Activated naive CD4-positive, alpha-beta T cell treated with anti-CD3 and anti-CD28 coated beads, Interleukin-2, amount 50 U/mL, for 72 hours (primary cell): ENCODE measurements at regions not wholly inside any gene's neighbourhood (a gene's known extent, or its start where the extent isn't known, plus 50 kb on each side); places are given as distances from the start of the nearest gene placed in this dataset.
A peak's percentile ranks its signal among the peaks of the same experiment; 100 is the strongest.
"Not testable (repeated sequence)": the region's sequence is repeated elsewhere in the genome, so short reads cannot be mapped to it uniquely, and the experiment has no call there.

Source experiments
- ATAC-seq, 2 donors: fragments of 150-1000 bp; cut with Tn5 transposase; 2 replicates each; pipeline ENCODE4 v1.10.0; 2021; ENCODE audit warnings: mild to moderate bottlenecking in 2 of 2, moderate library complexity in 2 of 2
- DNase-seq, 2 donors: peaks; one replicate each; pipeline ENCODE4 v3.0.0; 2021 to 2022; ENCODE audit warnings: low spot score in 2 of 2
- H3K27ac Mint-ChIP-seq, 2 donors: one replicate each; pipeline ENCODE4 v1.8.0; 2022; ENCODE audit warnings: mild to moderate bottlenecking in 2 of 2, mixed read lengths in 2 of 2
- H3K36me3 Mint-ChIP-seq, 2 donors: one replicate each; pipeline ENCODE4 v1.8.0; 2022; ENCODE audit warnings: mixed read lengths in 2 of 2
- H3K9me3 Mint-ChIP-seq, 2 donors: one replicate each; pipeline ENCODE4 v1.8.0; 2022; ENCODE audit warnings: mixed read lengths in 2 of 2

- ATAC-seq (peak in 1 of 2 donors; percentile 56), DNase-seq (no peak)
- Mint-ChIP-seq H3K9me3 (no peaks in the 10 kb centered on the region), H3K27ac (no peak overlapping the region), H3K36me3 (no peaks in the 10 kb centered on the region)
Measured at GRCh38 chr7:87007038-87007437, 52.4 kb downstream of the ELAPOR2 start.

- H3K27ac Mint-ChIP-seq = no peak overlapping the region
- ATAC-seq (no peak), DNase-seq (no peak)
- H3K9me3 Mint-ChIP-seq = no peaks in the 10 kb centered on the region
- no peaks in the 10 kb centered on the region for H3K36me3 Mint-ChIP-seq
Measured at GRCh38 chr7:87004956-87005355, 54.5 kb downstream of the ELAPOR2 start.

GRCh38 chr7:87003872-87004798, 55.3 kb downstream of the ELAPOR2 start:
- Mint-ChIP-seq H3K9me3 (no peaks in the 10 kb centered on the region), H3K27ac (no peak overlapping the region), H3K36me3 (no peaks in the 10 kb centered on the region)
- peak; percentile 33 to 37 for ATAC-seq
- DNase-seq = no peak

DNA sequence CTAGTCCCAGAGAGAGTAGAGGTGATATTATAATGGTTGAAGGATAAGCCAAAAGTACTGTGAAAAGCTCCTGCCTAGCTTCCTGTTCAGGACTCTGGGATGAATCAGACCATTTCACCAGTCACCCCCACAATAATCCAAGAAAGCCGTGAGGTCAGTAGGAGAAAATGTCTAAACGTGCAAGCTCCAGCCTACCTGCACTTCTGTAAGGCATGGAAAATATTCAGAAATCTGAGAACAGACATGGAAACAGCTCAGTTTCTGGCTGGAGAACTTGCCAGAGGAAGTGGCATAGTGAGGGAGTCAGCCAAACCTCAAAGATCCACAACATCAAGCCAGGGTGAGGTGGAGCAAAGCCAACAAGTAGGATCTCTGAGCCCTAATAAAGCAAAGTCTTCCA, 58.2 kb downstream of the ELAPOR2 start:
- DNase-seq = no peak
- no peaks in the 10 kb centered on the region for H3K36me3 Mint-ChIP-seq
- H3K9me3 Mint-ChIP-seq = no peaks in the 10 kb centered on the region
- H3K27ac Mint-ChIP-seq = no peak overlapping the region
- ATAC-seq = no peak

DNA sequence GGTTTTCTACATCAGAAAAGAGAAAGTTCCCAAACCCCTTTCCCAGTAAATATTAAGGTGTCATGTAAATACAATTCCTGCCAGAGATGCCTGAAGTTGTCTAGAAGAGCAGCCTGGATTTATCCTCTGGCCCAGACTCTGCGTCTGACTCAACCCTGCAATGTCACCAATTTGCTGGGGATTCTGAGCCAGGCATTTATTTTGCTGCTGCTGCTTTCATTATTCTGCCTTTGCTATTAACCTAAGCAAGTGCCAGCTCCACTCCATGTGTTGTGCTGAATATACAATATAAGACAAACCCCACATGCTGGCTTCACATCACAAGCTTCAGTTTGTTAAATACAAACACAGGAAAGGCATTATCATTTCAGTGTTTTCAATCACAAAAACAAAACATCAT, 59.1 kb downstream of the ELAPOR2 start:
- H3K9me3 Mint-ChIP-seq = no peaks in the 10 kb centered on the region
- DNase-seq (no peak), ATAC-seq (no peak)
- H3K27ac Mint-ChIP-seq = no peak overlapping the region
- H3K36me3 Mint-ChIP-seq = no peaks in the 10 kb centered on the region

GRCh38 chr7:86999750-87000149, 59.7 kb downstream of the ELAPOR2 start:
- Mint-ChIP-seq H3K36me3 (no peaks in the 10 kb centered on the region), H3K9me3 (no peaks in the 10 kb centered on the region), H3K27ac (no peak overlapping the region)
- no peak for DNase-seq
- ATAC-seq = no peak

GRCh38 chr7:86995814-86996213, 63.6 kb downstream of the ELAPOR2 start:
- no peaks in the 10 kb centered on the region for H3K36me3 Mint-ChIP-seq
- H3K9me3 Mint-ChIP-seq = no peaks in the 10 kb centered on the region
- ATAC-seq = no peak
- H3K27ac Mint-ChIP-seq = no peak overlapping the region
- no peak for DNase-seq

- no peaks in the 10 kb centered on the region for H3K9me3 Mint-ChIP-seq
- no peaks in the 10 kb centered on the region for H3K36me3 Mint-ChIP-seq
- no peak for DNase-seq
- H3K27ac Mint-ChIP-seq = no peak overlapping the region
- no peak for ATAC-seq
Measured at GRCh38 chr7:86995052-86995725, 64.3 kb downstream of the ELAPOR2 start.

DNA sequence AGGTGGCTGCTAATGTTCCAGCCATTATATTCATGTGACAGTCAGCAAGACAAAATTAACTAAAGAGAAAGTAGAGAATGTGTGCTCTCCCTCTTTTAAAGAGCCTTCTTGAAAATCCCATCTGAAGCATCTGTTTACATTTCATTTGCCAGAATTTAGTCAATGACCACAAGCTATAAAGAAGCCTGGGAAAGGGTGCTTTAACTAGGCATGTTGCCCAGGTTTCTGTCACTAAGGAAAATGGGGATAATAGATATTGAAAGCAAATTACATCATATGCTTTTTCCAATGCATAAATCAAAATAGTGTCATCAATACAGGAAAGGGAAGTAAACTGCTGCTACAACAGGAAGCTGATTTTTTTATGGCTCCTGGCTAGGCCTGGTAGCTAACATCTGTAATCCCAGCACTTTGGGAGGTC, 67.7 kb downstream of the ELAPOR2 start:
- no peak for DNase-seq
- H3K27ac Mint-ChIP-seq = no peak overlapping the region
- H3K9me3 Mint-ChIP-seq = no peaks in the 10 kb centered on the region
- no peak for ATAC-seq
- no peaks in the 10 kb centered on the region for H3K36me3 Mint-ChIP-seq

DNA sequence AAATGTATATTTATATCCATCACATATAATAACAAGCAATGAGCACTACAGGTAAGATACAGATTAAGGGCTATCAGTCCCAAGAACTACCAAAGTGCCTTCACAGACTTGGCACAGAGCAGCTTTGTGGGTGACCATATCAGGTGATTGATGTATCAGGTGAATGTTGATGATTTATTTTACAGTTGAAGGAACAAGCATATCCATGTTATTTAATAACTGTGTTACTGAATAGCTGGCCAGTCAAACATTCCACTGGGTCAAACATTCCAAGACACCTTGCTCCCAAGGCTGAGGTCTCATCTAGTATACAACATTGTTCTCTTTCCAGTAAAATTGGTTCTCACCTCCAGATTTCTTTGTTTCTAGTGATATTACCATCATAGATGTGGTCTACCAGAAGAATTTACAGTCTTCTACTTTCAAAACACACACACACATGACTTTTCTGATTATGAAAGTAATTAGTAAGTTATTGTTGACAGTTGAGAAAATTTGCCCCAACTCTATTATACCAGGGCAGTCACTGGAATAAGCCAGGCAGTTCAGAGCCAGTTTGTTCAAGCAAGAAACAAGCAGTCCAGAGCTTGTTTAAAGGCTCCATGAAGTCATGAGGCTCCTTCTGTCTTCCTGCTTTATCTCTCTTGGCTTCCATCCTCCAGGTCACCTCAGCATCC, 68.2 kb downstream of the ELAPOR2 start:
- ATAC-seq = no peak
- DNase-seq = no peak
- H3K9me3 Mint-ChIP-seq = no peaks in the 10 kb centered on the region
- H3K36me3 Mint-ChIP-seq = no peaks in the 10 kb centered on the region
- H3K27ac Mint-ChIP-seq = no peak overlapping the region

GRCh38 chr7:86989407-86989806, 70.0 kb downstream of the ELAPOR2 start:
- H3K36me3 Mint-ChIP-seq = peaks cover 7 to 9% of the 10 kb centered on the region in 2 donors
- no peak for ATAC-seq
- no peak for DNase-seq
- H3K27ac Mint-ChIP-seq = no peak overlapping the region
- peaks cover 4% of the 10 kb centered on the region in 2 donors for H3K9me3 Mint-ChIP-seq

GRCh38 chr7:86987834-86988233, 71.6 kb downstream of the ELAPOR2 start:
- not testable (repeated sequence) for DNase-seq, H3K27ac Mint-ChIP-seq, ATAC-seq
- peaks cover 15 to 22% of the 10 kb centered on the region in 2 donors for H3K36me3 Mint-ChIP-seq
- H3K9me3 Mint-ChIP-seq = peaks cover 6 to 11% of the 10 kb centered on the region in 2 donors

DNA sequence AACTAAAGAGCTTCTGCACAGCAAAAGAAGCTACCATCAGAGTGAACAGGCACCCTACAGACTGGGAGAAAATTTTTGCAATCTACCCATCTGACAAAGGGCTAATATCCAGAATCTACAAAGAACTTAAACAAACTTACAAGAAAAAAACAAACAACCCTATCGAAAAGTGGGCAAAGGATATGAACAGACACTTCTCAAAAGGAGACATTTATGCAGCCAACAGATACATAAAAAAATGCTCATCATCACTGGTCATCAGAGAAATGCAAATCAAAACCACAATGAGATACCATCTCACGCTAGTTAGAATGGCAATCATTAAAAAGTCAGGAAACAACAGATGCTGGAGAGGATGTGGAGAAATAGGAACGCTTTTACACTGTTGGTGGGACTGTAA, 72.1 kb downstream of the ELAPOR2 start:
- DNase-seq, H3K27ac Mint-ChIP-seq, ATAC-seq: not testable (repeated sequence)
- Mint-ChIP-seq H3K36me3 (peaks cover 15 to 27% of the 10 kb centered on the region in 2 donors), H3K9me3 (peaks cover 6 to 13% of the 10 kb centered on the region in 2 donors)

DNA sequence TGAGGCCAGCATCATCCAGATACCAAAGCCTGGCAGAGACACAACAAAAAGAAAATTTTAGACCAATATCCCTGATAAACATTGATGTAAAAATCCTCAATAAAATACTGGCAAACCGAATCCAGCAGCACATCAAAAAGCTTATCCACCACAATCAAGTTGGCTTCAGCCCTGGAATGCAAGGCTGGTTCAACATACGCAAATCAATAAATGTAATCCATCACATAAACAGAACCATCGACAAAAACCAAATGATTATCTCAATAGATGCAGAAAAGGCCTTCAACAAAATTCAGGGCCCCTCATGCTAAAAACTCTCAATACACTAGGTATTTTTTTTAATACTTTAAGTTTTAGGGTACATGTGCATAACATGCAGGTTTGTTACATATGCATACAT, 74.1 kb downstream of the ELAPOR2 start:
- not testable (repeated sequence) for H3K27ac Mint-ChIP-seq, DNase-seq, ATAC-seq
- peaks cover 15 to 34% of the 10 kb centered on the region in 2 donors for H3K36me3 Mint-ChIP-seq
- H3K9me3 Mint-ChIP-seq = peaks cover 6 to 13% of the 10 kb centered on the region in 2 donors

GRCh38 chr7:86983654-86984053, 75.8 kb downstream of the ELAPOR2 start:
- H3K27ac Mint-ChIP-seq, ATAC-seq, DNase-seq: not testable (repeated sequence)
- peaks cover 15 to 34% of the 10 kb centered on the region in 2 donors for H3K36me3 Mint-ChIP-seq
- peaks cover 6 to 13% of the 10 kb centered on the region in 2 donors for H3K9me3 Mint-ChIP-seq

DNA sequence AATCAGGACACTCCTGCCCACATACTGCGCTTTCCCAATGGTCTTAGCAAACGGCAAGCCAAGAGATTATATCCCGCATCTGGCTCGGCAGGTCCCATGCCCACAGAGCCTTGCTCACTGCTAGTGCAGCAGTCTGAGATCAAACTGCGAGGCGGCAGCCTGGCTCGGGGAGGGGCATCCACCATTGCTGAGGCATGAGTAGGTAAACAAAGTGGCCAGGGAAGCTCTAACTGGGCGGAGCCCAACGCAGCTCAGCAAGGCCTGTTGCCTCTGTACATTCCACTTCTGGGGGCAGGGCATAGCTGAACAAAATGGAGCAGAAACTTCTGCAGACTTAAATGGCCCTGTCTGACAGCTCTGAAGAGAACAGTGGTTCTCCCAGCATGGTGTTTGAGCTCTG, 77.5 kb downstream of the ELAPOR2 start:
- not testable (repeated sequence) for ATAC-seq, DNase-seq, H3K27ac Mint-ChIP-seq
- H3K36me3 Mint-ChIP-seq = peaks cover 15 to 34% of the 10 kb centered on the region in 2 donors
- H3K9me3 Mint-ChIP-seq = peaks cover 6 to 13% of the 10 kb centered on the region in 2 donors

- Mint-ChIP-seq H3K36me3 (peaks cover 15 to 34% of the 10 kb centered on the region in 2 donors), H3K9me3 (peaks cover 6 to 13% of the 10 kb centered on the region in 2 donors), H3K27ac (no peak overlapping the region)
- no peak for DNase-seq
- ATAC-seq = no peak
Measured at GRCh38 chr7:86981127-86981526, 78.3 kb downstream of the ELAPOR2 start.
